Stimulated activated CD4-positive, alpha-beta T cell treated with anti-CD3 and anti-CD28 coated beads, Interleukin-15, amount 100 ng/mL, for 48 hours (primary cell): ENCODE measurements at regions not wholly inside any gene's neighbourhood (a gene's known extent, or its start where the extent isn't known, plus 50 kb on each side); places are given as distances from the start of the nearest gene placed in this dataset.

Experiments used
- DNase-seq, 2 donors: peaks; one replicate each; pipeline ENCODE4 v3.0.0-alpha.2; 2020; ENCODE audit warnings: low read depth in 2 of 2

DNA sequence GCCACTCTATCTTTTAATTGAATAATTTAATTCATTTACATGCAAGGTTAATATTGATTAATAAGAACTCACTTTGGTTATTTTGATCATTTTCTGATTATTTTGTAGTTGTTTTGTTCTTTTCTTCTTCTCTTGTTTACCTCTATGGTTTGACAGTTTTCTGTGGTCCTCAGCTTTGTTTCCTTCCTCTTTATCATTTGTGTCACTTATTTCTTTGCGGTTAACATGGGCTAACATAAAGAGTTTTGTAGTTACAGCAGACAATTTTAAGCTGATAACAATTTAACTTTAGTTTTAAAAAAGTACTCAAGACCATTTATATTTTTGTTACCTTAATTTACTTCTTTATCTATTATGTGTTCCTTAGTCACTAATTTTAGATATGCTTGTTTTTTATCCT lies 1032.8 kb upstream of the RAG2 start:
- DNase-seq, result no peak

GRCh38 chr11:37623778-37624177 lies 1025.7 kb upstream of the RAG2 start:
- DNase-seq, result no peak

DNA sequence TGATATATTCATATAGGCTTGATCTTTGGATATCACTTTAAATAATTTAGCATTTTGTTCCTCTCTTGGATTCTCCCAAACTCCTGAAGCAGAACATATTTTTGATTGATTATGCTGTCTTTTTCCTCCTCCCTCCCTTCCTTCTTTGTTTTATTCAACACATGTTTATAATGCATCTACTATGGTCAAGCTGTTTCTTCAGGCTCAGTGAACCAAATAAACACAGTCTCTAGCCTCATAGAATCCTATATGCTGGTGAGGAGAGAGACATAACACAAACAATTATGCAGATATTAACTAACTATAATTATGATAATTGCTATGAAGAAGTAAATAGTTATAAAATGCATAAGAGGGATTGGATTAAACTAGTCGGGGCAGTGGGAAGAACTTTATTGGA lies 1023.6 kb upstream of the RAG2 start:
- DNase-seq, result no peak

- no peak for DNase-seq
Measured at GRCh38 chr11:37616291-37616690, 1018.3 kb upstream of the RAG2 start.

- no peak for DNase-seq
Measured at GRCh38 chr11:37613031-37613430, 1015.0 kb upstream of the RAG2 start.

DNA sequence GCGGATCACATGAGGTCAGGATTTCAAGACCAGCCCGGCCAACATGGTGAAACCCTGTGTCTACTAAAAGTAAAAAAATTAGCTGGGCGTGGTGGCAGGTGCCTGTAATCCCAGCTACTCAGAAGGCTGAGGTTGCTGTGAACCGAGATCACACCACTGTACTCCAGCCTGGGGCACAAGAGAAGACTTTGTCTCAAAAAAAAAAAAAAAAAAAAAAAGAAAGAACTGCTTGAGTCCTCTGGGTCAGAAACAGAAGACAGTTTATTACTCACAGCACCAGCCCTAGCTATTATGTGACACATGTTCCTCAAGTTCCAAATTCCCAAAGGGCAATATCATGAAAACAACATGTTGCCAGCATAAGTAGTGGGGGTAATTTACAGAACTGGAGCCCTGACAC lies 1014.1 kb upstream of the RAG2 start:
- no peak for DNase-seq

GRCh38 chr11:37605229-37605628 lies 1007.2 kb upstream of the RAG2 start:
- DNase-seq, result no peak

GRCh38 chr11:37598381-37598780 lies 1000.3 kb upstream of the RAG2 start:
- DNase-seq, result no peak

DNA sequence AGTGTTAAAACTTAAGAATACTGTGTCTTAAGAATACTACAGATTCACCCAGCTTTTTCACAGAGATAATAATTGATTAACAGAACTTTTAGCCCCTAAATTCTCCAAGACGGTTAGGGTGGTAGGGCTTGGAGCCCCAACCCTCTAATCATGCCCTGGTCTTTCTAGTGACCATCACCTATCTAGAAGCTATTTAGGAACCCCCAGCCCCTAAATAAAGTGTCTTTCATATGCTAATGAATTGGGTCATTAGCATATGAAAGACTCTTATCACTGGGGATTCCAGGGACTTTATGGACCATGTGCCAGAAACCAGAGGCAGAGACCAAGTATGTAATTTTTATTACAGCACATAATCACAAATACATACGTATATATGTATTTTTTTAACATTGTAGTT lies 999.7 kb upstream of the RAG2 start:
- no peak for DNase-seq

DNA sequence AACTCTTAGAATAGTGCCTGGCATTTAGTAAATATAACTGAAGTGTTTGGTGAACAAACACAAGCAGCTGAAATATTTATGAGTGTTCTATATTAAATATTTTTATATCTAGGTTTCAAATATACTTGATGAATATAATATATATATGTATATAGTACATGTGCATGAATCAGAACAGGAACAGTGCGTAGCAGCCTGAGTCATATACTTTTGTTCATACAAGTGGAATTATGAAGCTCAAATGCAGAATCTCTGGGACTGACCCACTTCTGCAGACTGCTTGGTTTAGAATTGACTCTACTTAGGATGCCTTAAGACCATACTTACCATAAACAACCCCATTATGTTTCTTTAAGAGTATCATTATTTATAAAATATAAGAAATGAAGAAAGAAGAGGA lies 997.8 kb upstream of the RAG2 start:
- DNase-seq, result no peak

- DNase-seq, result no peak
Measured at GRCh38 chr11:37574361-37574760, 976.3 kb upstream of the RAG2 start.

DNA sequence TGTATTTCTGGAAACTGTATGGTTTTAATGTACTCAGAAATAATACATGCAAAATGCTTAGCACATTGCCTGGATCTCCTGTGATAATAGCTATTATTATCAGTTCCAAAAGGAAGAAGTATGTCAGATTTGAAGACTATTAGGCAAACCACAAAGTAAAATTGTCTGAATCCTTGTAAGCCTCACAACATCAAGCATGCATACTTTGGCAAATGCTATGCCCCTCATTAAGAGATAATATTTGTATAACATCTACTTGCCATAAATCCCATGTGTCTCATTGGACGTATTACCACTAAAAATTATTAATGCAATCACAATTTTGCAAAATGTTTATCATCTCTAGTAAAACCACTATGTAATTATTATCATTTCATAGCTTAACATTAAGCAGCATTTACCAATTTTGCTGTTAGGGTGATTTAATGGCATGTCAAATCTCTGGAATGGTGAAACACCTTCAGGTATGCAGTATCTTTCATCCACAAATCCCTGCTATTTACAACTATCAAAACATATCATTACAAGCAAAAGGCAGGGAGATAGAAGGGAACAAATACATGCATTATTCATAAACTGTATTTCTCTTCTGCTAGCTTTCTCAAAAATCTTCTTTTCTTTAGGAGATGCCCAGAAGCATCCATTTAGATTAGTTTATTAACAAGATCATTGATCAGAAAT lies 974.6 kb upstream of the RAG2 start:
- DNase-seq, result no peak

DNA sequence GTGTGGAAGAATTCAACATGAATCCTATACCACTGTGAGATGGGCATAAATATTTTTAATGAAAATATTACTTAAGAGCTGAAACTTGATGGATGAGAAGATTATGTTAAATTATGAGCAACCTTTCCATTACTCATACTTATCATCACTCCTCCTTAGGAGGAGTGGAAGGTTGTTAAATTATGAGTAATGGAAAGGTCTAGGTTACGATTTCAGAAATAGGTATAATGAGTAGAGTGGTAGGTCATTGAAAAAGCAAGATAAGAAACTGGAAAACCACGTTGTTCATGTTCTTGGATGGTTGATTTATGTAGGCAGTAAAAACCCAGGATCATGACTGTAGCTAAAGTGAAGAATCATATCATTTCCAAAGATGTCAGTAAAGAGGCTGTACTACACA lies 973.2 kb upstream of the RAG2 start:
- no peak for DNase-seq

GRCh38 chr11:37560991-37561390 lies 963.0 kb upstream of the RAG2 start:
- no peak for DNase-seq

- no peak for DNase-seq
Measured at GRCh38 chr11:37560346-37560745, 962.3 kb upstream of the RAG2 start.

GRCh38 chr11:37558619-37559210 lies 960.7 kb upstream of the RAG2 start:
- no peak for DNase-seq

- DNase-seq, result no peak
Measured at GRCh38 chr11:37557990-37558389, 960.0 kb upstream of the RAG2 start.

DNA sequence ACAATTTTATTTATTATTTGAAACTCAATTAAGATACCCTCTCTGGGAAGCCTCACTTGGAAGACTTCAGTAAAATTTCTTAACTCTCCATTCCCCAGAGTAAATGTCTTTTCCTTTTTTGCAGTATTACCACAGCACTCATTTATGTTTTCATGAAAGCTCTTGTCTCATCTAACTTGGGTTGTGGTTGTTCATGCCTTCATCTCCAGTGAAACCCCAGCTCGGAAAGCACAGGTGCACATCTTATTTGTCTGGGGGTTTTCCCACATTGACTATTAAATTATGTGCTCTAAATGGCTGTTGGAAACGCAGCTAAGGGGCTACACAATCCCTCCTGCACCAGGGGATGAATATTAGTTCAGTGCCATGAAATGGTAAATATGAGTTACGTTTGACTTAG lies 954.2 kb upstream of the RAG2 start:
- no peak for DNase-seq

DNA sequence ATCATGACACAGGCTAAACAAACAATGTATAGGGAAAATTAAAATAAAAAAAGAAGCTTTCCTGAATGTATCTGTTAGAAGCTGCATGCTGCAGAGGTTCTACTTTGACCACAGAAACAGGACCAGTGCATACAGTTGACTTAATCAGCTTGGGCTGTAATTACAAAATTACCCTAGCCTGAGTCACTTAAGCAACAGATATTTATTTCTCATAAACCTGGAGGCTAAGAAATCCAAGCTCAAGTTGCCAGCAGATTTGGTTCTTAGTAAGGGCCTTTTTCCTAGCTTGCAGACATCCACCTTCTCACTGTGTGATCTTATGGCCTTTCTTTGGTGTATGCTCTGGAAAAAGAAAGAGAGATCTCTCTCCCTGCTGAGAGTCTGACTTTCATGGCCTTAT lies 946.5 kb upstream of the RAG2 start:
- DNase-seq, result no peak

- no peak for DNase-seq
Measured at GRCh38 chr11:37533830-37534229, 935.8 kb upstream of the RAG2 start.

GRCh38 chr11:37533087-37533486 lies 935.1 kb upstream of the RAG2 start:
- no peak for DNase-seq

DNA sequence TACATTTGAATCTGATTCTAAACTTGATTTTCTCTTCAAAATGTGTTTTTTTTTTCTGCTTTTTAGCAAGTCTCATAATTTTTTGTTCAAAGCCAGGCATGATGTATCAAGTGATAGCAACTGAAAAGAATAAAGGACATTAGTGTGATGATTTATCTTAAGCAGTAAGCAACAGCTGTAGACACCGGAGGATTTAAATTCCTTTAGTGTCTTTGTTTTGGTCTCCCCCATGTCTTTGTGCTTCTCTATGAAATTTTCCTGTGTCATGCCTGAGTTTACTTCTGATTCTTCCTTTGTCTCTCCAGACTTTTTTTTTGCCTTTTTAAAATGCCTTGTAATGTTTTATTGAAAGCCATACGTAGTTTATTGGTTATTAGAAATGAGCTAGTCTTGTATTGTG lies 934.2 kb upstream of the RAG2 start:
- DNase-seq, result no peak

DNA sequence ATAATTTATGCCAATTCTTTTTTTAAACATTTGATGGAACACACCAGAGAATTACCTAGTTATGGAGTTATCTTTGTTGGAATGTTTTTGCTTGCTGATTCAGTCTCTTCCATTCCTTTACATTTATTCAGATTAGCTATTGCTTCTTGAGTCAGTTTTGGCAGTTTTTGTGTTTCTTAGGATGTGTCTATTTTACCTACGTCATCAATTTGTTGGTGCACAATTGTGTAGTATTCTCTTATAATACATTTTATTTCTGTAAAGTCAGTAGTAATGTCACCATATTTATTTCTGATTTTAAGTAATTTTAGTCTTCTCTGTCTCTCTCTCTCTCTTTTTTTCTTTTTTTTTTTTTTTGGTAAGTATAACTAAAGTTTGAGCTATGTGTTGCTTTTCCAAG lies 929.5 kb upstream of the RAG2 start:
- DNase-seq, result no peak

GRCh38 chr11:37525336-37525735 lies 927.3 kb upstream of the RAG2 start:
- no peak for DNase-seq
